G401 (cell line): ENCODE measurements at regions not wholly inside any gene's neighbourhood (a gene's known extent, or its start where the extent isn't known, plus 50 kb on each side); places are given as distances from the start of the nearest gene placed in this dataset.
"Not testable (repeated sequence)": the region's sequence is repeated elsewhere in the genome, so short reads cannot be mapped to it uniquely, and the experiment has no call there.

Experiments used
- DNase-seq: peaks from one replicate; pipeline ENCODE4 v3.0.0-alpha.2; 2015; ENCODE audit warnings: low spot score
- in situ Hi-C: cut with HindIII; loops from 2 replicates; pipeline ENCODE4 v1.10.0; 2016; ENCODE audit warnings: low sequenced_read_pairs, mixed read lengths

DNA sequence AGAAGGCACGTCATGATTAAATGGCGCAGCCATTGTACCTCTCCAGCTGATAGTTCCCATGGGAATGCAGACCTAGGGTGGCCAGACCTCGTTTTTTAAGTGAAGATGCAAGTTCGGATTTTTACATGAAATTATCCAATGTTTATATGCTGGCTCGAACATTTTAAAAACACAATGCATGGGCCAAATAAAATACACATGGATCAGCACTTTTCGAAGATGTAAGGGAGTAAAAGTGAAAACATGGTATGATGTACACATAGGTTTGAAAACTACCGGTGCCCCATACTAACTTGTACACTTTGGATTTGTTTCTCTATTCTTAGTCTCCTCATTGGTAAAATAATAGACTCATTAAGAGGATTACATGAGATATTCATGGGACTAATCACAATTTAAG lies 412.5 kb upstream of the CCNG1 start:
- in situ Hi-C loops, result no loop called here

DNA sequence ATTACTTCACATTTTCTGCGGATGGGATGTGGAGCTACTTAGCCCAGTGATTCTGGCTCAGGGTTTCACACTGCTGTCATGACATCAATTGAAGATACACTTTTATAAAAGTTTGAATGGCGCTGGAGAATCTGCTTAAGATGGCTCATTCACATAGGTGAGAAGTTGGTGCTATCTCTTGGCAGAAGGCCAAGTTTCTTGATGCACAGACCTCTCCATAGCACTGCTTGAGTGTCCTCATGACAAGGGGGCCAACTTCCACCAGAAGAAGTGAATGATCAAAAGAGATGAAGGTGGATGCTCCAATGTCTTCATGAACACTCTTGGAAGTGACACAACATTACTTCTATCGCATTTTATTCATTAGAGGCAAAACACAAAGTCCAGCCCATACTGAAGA lies 403.7 kb upstream of the CCNG1 start:
- no peak for DNase-seq
- in situ Hi-C loops, result no loop called here

More for the DNA sequence above, 412.5 kb upstream of the CCNG1 start:
- no peak for DNase-seq

DNA sequence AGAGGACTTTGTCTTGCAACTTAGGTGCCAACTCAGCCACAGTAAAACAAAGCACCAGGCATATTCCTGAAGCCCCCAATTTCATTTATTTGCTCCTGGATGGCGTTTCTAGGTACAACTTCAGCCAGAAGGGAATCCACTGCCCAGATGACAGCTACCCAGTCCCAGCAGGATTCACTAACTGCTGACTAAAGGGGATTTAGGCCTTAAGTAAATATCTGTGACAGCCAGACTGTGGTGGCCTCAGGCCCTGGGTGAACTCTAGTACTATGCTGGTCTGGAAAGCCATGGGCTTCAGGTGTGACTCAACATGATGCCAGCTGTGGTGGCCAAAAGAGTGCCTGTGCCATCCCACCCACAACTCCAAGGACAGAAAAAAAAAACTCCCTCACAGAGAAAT lies 396.1 kb upstream of the CCNG1 start:
- no peak for DNase-seq
- in situ Hi-C loops, result no loop called here

DNA sequence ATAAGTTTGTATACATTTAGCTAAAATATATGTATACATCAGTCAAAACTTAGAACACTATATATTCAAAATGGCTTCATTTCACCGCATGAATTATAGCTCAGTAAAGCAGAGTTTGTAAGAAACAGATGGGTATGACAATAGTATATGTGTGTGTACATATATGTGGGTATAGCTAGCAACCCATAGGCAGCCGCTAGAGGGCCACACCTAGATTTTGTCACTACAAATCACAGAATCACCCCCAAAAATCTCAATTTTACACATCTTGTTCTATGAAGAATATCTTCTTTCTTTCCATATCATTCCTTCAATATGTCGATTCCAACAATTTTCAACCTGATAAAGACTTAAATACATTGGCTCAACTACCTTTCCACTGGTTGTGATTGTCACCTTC lies 357.8 kb upstream of the CCNG1 start:
- in situ Hi-C loops, result no loop called here
- DNase-seq, result no peak

DNA sequence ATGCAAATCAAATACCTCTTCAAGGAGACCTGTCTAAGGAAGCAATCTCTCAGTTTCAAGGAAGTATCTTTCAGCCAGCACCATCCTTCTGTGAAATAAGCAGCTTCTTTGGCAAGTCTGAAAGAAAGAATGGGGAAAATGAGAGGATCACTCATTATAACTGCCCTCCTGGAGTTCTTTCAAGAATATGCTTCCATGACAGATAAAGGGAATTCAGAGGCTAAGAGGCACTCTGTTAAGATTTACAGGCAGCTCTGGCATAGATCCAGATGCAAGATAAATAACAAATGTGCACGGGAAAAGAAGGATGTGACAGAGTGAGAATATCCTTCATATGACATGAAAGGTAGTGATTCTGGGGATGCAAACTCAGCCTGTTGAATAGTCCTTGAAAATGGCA lies 348.2 kb upstream of the CCNG1 start:
- peak; percentile 45 for DNase-seq
- in situ Hi-C loops, result no loop called here

DNA sequence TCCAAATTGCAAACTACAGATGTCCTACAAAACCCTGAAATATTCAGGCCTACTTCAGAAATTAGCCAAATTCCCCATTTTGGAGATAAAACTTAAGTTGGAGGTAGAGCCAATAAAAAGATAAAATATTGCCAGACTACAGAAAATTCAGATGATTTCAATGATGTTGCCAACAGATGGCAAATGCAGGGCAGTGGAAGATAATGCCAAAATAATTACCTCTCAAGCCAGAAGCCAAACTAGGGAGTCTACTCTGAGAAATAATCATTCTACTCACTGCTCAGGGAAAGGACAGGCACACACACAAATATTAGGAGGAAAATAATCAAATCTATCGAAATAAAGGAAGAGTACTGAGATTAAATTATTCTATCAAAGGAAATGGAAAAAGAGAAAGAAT lies 347.5 kb upstream of the CCNG1 start:
- in situ Hi-C loops, result no loop called here

DNA sequence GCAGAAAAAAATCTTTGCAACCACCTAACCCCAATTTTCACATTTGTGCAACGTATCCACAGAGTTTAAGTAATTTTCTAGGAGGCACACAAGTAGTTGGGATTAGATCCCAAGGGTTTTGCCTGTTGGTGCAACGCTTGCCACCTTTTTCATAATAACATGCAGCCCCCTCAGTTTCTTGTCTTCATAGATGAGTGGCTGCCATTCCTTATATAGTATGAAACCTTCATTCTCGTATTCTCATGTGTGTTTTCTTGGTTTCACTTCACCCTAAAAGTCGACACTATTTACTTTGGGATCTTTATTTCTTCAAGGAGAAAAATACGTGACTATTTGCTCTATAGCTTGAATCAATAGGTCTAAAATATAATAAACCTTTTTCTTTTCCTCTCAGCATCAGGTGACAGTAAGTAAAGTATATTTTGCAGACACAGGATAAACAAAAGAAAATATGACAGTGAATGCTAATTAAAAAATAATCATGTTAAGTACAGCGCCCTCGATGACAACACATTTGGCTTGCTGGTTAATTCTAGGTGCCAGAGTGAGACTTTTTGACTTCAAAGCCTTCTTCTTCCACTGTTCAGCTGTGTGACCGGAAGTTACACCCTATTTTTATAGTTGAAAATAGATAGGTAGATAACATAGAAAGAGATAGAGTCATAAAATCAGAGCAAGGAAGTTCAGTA lies 342.8 kb upstream of the CCNG1 start:
- DNase-seq, result no peak
- in situ Hi-C loops, result no loop called here

More for the DNA sequence above, 347.5 kb upstream of the CCNG1 start:
- peak; percentile 89 for DNase-seq

DNA sequence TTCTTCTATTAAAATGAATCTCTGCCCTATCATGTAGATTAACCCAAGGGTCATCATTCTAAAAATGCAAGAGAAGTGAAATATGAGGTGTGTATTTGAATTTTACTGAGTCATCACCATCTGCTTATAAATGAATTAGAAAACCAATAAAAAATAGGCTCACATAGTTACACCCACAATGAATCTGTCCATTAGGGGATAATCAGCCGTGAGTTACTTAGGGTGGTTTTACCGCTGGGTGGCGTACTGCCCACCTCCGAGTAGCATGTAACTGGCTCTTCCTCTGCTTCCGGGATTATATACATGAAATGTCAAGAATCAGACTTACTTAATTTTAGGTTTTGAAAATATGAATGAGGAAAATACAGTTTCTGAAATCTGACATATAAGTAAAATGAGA lies 332.9 kb upstream of the CCNG1 start:
- in situ Hi-C loops, result no loop called here
- DNase-seq, result no peak

DNA sequence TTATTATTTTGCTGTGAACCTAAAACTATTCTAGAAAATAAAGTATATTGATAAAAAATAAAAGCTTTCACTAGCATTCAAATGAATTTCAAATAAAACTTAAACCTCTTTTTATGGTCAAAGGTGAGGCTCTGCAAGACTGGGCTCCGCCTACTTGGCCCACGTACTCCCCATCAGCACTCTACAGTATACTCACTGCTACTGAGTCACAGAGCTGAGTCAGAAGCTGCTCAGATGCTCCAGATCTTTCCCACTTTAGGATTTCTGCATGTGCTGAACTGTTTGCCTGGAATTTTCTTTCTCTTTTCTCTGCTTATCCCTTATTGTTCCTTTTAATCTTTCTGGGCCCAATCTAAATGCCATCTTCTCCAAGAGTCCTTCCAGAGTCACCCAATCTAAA lies 331.9 kb upstream of the CCNG1 start:
- DNase-seq, result no peak
- in situ Hi-C loops, result no loop called here

DNA sequence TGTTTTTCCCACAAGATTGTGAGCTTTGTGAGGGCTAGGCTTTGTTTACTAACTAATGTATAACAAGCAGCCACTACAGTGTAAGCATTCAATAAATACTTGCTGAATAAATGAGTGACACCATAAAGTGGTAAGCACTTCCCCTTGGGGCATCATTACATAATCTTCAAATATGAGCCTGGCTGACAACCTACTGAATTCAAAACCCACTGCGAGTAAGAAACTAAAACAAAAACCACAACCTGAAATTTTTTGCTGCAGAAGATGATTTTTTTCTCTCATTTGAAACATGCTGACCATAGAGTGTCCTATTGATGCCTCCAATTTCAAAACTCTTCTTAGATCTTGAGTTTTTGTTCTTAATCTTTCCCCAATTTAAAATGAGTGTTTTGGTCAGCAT lies 331.3 kb upstream of the CCNG1 start:
- in situ Hi-C loops, result no loop called here

DNA sequence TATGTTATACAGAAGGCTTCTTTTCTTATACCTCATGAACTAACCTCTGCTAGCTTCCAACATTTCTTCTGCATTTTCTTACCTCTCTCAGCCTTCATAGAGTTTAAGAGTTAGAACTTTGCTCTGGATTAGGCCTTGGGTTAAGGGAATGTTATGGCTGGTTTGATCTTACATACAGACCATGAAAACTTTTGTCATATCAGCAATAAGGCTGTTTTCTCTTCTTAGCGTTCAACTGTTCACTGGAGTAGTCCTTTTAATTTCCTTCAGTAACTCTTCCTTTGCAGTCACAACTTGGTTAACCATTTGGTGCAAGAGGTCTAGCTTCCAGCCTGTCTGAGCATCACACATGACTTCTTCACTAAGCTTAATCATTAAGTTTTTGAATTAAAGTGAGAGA lies 329.0 kb upstream of the CCNG1 start:
- in situ Hi-C loops, result no loop called here
- DNase-seq, result no peak

More for the DNA sequence above, 331.3 kb upstream of the CCNG1 start:
- DNase-seq, result no peak

DNA sequence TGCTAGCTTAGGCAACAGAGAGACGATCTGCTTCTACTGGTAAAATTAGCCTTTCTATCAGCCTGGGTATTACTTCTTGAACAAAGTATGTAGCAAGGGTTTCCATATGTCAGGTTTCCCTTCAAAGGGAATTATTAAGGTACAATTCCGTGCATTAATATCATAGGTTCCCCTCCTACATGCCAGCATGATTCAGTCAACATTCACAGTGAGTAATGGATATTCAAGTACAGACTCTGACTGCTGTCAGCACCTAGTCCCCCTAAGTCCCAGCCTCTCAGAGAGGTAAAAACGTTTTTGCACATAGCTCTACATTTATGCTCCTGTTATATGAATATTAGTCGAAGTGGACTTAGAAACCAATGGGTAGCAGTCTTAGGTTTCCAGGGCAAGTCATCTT lies 322.4 kb upstream of the CCNG1 start:
- no peak for DNase-seq
- in situ Hi-C loops, result no loop called here

DNA sequence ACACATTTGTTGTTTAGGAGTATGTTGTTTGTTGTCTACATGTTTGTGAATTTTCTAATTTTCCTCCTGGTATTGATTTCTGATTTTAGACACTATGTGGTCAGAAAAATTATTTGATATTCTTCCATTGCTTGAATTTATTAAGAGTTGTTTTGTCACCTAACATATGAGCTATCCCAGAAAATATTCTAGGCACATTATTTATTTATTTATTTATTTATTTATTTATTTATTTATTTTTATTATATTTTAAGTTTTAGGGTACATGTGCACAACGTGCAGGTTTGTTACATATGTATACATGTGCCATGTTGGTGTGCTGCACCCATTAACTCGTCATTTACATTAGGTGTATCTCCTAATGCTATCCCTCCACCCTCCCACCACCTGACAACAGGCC lies 320.8 kb upstream of the CCNG1 start:
- in situ Hi-C loops, DNase-seq: not testable (repeated sequence)

DNA sequence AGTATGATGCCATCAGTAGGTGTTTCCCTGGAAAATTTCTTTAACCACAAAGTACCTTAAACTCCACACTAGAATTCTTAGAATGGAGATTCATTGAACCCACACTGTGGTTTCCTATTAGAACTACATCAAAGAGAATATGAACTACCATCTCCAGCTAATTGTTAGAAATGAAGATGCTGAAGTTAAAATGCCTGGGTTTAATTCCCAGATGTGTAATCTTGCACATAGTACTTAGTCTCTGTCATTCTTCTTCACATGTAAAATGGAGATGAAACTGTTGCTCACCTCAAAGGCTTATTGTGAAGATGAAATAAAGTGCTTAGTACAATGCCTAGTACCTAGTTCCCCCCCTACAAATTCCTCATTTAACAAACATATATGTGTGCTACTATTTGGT lies 303.3 kb upstream of the CCNG1 start:
- DNase-seq, result no peak
- in situ Hi-C loops, result no loop called here

DNA sequence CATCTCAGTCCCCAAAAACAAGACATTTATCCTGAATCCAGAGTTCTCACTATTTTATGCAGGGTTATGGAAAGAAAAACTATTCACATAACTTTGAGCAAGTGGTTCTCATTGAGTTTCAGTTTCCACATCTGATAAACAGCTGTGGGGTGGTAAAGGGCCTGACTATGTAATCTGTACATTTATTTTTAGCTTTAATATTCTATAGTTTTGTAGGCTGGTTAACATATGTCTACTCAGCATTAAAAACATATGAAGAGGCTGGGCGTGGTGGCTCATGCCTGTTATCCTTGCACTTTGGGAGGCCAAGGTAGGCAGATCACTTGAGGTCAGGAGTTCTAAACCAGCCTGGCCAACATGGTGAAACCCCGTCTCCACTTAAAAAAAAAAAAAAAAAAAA lies 301.5 kb upstream of the CCNG1 start:
- in situ Hi-C loops, result no loop called here
- no peak for DNase-seq

DNA sequence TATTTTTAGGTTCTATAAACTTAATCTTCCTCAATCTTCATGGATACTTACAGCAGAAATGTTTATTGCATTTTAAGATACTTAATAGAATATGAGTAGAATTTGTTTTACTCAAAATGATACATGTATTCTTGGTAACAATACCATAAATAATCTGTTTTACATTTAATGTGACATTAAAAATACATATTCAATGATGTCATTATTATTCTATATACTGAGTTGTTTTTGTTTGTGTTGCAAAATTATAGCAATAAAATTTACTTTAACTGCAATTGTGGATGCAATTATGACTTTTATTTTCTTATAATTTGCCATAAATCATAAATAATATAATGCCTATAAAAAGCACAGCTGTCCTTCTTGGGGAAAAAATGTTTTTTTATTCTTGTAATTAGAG lies 275.9 kb upstream of the CCNG1 start:
- in situ Hi-C loops, result no loop called here
- no peak for DNase-seq

DNA sequence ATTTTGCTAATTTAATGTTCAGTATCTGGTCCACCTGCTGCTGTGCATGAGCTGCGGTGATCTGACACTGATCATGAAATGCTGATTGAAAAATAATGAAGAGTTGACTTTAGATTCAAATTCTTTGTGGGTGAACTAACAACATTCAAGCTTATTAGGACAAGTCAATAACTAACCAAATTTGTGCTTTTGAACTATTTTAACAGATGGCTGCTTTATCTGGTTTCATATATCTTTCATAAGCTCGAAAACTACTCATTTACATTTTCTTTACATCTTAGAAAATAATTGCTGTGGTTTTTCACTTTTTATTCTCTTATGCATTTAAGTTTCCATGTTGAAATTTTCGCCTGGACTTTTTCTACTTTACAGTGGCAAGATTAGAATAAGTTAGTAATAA lies 274.8 kb upstream of the CCNG1 start:
- no peak for DNase-seq
- in situ Hi-C loops, result no loop called here

DNA sequence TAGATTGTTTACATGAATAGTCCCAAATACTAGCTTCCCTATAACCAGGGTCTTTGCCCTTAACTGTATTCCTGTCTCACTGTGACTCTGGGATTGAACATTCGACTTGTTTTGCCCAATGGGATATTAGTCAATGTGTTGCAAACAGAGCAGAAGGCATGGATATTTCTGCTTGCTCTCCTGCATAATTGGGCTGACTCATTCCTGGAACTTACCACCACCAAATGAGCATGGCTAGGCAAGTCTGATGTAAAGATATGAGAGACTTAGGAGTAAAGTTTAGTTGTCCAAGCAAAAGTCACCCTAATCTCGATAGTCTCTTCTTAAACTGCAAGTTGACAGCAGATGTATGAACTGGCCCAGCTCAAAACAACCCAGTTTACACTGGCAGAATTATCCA lies 273.5 kb upstream of the CCNG1 start:
- DNase-seq, result no peak
- in situ Hi-C loops, result no loop called here

DNA sequence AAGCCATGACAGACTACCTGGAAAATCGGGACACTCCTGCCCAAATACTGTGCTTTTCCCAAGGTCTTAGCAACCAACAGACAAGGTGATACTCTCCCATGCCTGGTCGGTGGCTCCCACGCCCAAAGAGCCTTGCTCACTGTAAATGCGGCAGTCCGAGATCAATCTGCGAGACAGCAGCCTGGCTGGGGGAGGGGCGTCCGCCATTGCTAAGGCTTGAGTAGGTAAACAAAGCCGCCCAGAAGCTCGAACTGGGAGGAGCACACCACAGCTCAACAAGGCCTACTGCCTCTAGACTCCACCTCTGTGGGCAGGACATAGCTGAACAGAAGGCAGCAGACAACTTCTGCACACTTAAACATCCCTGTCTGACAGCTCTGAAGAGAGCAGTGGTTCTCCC lies 272.1 kb upstream of the CCNG1 start:
- in situ Hi-C loops, result no loop called here
- DNase-seq, result no peak

DNA sequence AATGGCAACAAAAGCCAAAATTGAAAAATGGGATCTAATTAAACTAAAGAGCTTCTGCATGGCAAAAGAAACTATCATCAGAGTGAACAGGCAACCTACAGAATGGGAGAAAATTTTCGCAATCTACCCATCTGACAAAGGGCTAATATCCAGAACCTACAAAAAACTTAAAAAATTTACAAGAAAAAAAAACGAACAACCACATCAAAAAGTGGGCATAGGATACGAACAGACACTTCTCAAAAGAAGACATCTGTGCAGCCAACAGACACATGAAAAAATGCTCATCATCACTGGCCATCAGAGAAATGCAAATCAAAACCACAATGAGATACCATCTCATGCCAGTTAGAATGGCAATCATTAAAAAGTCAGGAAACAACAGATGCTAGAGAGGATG lies 267.2 kb upstream of the CCNG1 start:
- DNase-seq, in situ Hi-C loops: not testable (repeated sequence)

DNA sequence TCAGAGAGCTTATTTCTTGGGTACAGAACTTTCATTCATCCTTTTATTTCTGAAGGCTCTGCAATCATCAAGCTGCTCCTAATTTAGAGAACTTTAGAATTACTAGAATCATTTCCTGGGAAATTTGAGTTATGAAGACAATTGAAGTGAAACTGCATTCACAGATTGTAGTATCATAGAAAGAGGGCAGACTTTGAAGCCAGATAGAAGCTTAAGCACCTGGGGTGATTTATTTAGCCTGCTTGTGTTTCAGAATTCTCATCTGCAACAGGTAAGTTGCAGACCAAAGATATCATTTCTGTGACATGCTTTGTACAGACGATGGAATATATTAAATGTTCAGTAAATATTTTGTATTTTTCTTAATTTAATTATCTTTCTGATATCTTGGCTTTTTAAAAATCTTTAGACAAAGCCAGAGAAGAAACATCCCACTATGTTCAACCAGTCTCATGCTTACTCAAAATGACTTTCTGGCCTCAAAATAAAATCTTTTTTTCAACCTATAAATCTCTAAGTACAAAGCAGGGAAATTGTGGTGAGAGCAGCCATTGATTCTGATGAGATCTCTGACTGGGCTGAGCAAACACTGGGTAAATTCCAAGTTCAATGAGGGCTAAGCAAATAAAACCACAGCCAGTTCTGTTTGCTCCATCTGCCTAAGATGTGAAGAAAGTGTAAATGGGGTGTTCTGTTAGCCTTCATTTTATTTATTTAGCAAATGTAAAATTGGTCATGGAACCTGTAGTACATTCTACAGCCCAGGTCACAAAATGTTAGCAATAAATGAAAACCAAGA lies 264.7 kb upstream of the CCNG1 start:
- DNase-seq, result no peak
- in situ Hi-C loops, result no loop called here
